IgD-negative memory B cell (primary cell): ENCODE measurements at regions not wholly inside any gene's neighbourhood (a gene's known extent, or its start where the extent isn't known, plus 50 kb on each side); places are given as distances from the start of the nearest gene placed in this dataset.

Experiments
- H3K27ac Mint-ChIP-seq, 3 donors: one replicate each; pipeline ENCODE4 v1.8.0; 2020 to 2022; ENCODE audit warnings: mild to moderate bottlenecking in 3 of 3, mixed read lengths in 3 of 3, moderate library complexity in 1 of 3
- H3K27me3 Mint-ChIP-seq: one replicate; pipeline ENCODE4 v1.8.0; 2021; ENCODE audit warnings: mixed read lengths
- H3K36me3 Mint-ChIP-seq: one replicate; pipeline ENCODE4 v1.8.0; 2020; ENCODE audit warnings: mild to moderate bottlenecking, mixed read lengths
- H3K4me1 Mint-ChIP-seq, 3 donors: one replicate each; pipeline ENCODE4 v1.8.0; 2020 to 2022; ENCODE audit warnings: mixed read lengths in 3 of 3, mild to moderate bottlenecking in 1 of 3
- H3K4me3 Mint-ChIP-seq, 4 donors: one replicate each; pipeline ENCODE4 v1.8.0; 2020 to 2022; ENCODE audit warnings: mild to moderate bottlenecking in 4 of 4, mixed read lengths in 4 of 4, moderate library complexity in 3 of 4
- H3K9me3 Mint-ChIP-seq, 3 donors: one replicate each; pipeline ENCODE4 v1.8.0; 2020 to 2021; ENCODE audit warnings: mixed read lengths in 3 of 3, mild to moderate bottlenecking in 1 of 3

GRCh38 chr5:116666901-116667300 is 92.3 kb upstream of the SEMA6A start:
- Mint-ChIP-seq H3K4me1 (peaks cover 0 to 12% (median 5%) of the 10 kb centered on the region in 3 donors), H3K9me3 (peaks cover 0 to 3% (median 0%) of the 10 kb centered on the region in 3 donors), H3K4me3 (peak overlapping the region in 1 of 4 donors; percentile 70), H3K36me3 (no peaks in the 10 kb centered on the region), H3K27me3 (peaks cover 3% of the 10 kb centered on the region), H3K27ac (no peak overlapping the region)

- no peak overlapping the region for H3K4me3 Mint-ChIP-seq
- H3K27me3 Mint-ChIP-seq = peaks cover 3% of the 10 kb centered on the region
- peaks cover 0 to 2% (median 0%) of the 10 kb centered on the region in 3 donors for H3K4me1 Mint-ChIP-seq
- H3K27ac Mint-ChIP-seq = no peak overlapping the region
- H3K36me3 Mint-ChIP-seq = no peaks in the 10 kb centered on the region
- peaks cover 0 to 6% (median 0%) of the 10 kb centered on the region in 3 donors for H3K9me3 Mint-ChIP-seq
Measured at GRCh38 chr5:116664988-116665387, 90.4 kb upstream of the SEMA6A start.

- H3K9me3 Mint-ChIP-seq = peaks cover 0 to 6% (median 0%) of the 10 kb centered on the region in 3 donors
- no peak overlapping the region for H3K27ac Mint-ChIP-seq
- H3K36me3 Mint-ChIP-seq = no peaks in the 10 kb centered on the region
- H3K4me3 Mint-ChIP-seq = no peak overlapping the region
- no peaks in the 10 kb centered on the region for H3K4me1 Mint-ChIP-seq
- H3K27me3 Mint-ChIP-seq = peaks cover 5% of the 10 kb centered on the region
Measured at GRCh38 chr5:116663081-116663480, 88.5 kb upstream of the SEMA6A start.

- H3K4me3 Mint-ChIP-seq = no peak overlapping the region
- H3K4me1 Mint-ChIP-seq = no peaks in the 10 kb centered on the region
- H3K36me3 Mint-ChIP-seq = no peaks in the 10 kb centered on the region
- peaks cover 0 to 6% (median 0%) of the 10 kb centered on the region in 3 donors for H3K9me3 Mint-ChIP-seq
- no peak overlapping the region for H3K27ac Mint-ChIP-seq
- peaks cover 8% of the 10 kb centered on the region for H3K27me3 Mint-ChIP-seq
Measured at GRCh38 chr5:116661419-116661818, 86.8 kb upstream of the SEMA6A start.

- H3K4me1 Mint-ChIP-seq = no peaks in the 10 kb centered on the region
- no peaks in the 10 kb centered on the region for H3K36me3 Mint-ChIP-seq
- peaks cover 8% of the 10 kb centered on the region for H3K27me3 Mint-ChIP-seq
- H3K4me3 Mint-ChIP-seq = no peak overlapping the region
- no peak overlapping the region for H3K27ac Mint-ChIP-seq
- H3K9me3 Mint-ChIP-seq = peaks cover 0 to 6% (median 0%) of the 10 kb centered on the region in 3 donors
Measured at GRCh38 chr5:116660929-116661328, 86.3 kb upstream of the SEMA6A start.

GRCh38 chr5:116658830-116659229 is 84.2 kb upstream of the SEMA6A start:
- Mint-ChIP-seq H3K27ac (no peak overlapping the region), H3K4me3 (no peak overlapping the region), H3K4me1 (no peaks in the 10 kb centered on the region), H3K27me3 (peaks cover 8% of the 10 kb centered on the region), H3K9me3 (peaks cover 0 to 6% (median 0%) of the 10 kb centered on the region in 3 donors), H3K36me3 (no peaks in the 10 kb centered on the region)

GRCh38 chr5:116658141-116658540 is 83.5 kb upstream of the SEMA6A start:
- Mint-ChIP-seq H3K9me3 (peaks cover 0 to 6% (median 0%) of the 10 kb centered on the region in 3 donors), H3K27ac (no peak overlapping the region), H3K4me3 (no peak overlapping the region), H3K4me1 (no peaks in the 10 kb centered on the region), H3K36me3 (no peaks in the 10 kb centered on the region), H3K27me3 (peaks cover 8% of the 10 kb centered on the region)

GRCh38 chr5:116655431-116655830 is 80.8 kb upstream of the SEMA6A start:
- Mint-ChIP-seq H3K4me1 (peaks cover 0 to 4% (median 0%) of the 10 kb centered on the region in 3 donors), H3K4me3 (no peak overlapping the region), H3K36me3 (no peaks in the 10 kb centered on the region), H3K27me3 (peaks cover 12% of the 10 kb centered on the region), H3K9me3 (no peaks in the 10 kb centered on the region), H3K27ac (no peak overlapping the region)

GRCh38 chr5:116654925-116655324 is 80.3 kb upstream of the SEMA6A start:
- no peaks in the 10 kb centered on the region for H3K9me3 Mint-ChIP-seq
- no peak overlapping the region for H3K27ac Mint-ChIP-seq
- no peaks in the 10 kb centered on the region for H3K36me3 Mint-ChIP-seq
- peaks cover 12% of the 10 kb centered on the region for H3K27me3 Mint-ChIP-seq
- peaks cover 0 to 4% (median 0%) of the 10 kb centered on the region in 3 donors for H3K4me1 Mint-ChIP-seq
- H3K4me3 Mint-ChIP-seq = no peak overlapping the region

GRCh38 chr5:116652903-116653302 is 78.3 kb upstream of the SEMA6A start:
- Mint-ChIP-seq H3K36me3 (no peaks in the 10 kb centered on the region), H3K4me3 (no peak overlapping the region), H3K9me3 (no peaks in the 10 kb centered on the region), H3K4me1 (peaks cover 0 to 4% (median 0%) of the 10 kb centered on the region in 3 donors), H3K27me3 (peaks cover 11% of the 10 kb centered on the region), H3K27ac (no peak overlapping the region)

- Mint-ChIP-seq H3K4me3 (no peak overlapping the region), H3K9me3 (no peaks in the 10 kb centered on the region), H3K27me3 (peaks cover 11% of the 10 kb centered on the region), H3K36me3 (no peaks in the 10 kb centered on the region), H3K27ac (no peak overlapping the region), H3K4me1 (peaks cover 0 to 4% (median 1%) of the 10 kb centered on the region in 3 donors)
Measured at GRCh38 chr5:116652196-116652729, 77.6 kb upstream of the SEMA6A start.

- Mint-ChIP-seq H3K27me3 (peaks cover 9% of the 10 kb centered on the region), H3K36me3 (no peaks in the 10 kb centered on the region), H3K4me1 (peaks cover 0 to 4% (median 1%) of the 10 kb centered on the region in 3 donors), H3K4me3 (no peak overlapping the region), H3K27ac (no peak overlapping the region), H3K9me3 (no peaks in the 10 kb centered on the region)
Measured at GRCh38 chr5:116651653-116652052, 77.0 kb upstream of the SEMA6A start.

GRCh38 chr5:116650964-116651363 is 76.3 kb upstream of the SEMA6A start:
- Mint-ChIP-seq H3K4me1 (peaks cover 0 to 4% (median 1%) of the 10 kb centered on the region in 3 donors), H3K27ac (no peak overlapping the region), H3K4me3 (no peak overlapping the region), H3K36me3 (no peaks in the 10 kb centered on the region), H3K9me3 (no peaks in the 10 kb centered on the region), H3K27me3 (peaks cover 9% of the 10 kb centered on the region)

- H3K36me3 Mint-ChIP-seq = no peaks in the 10 kb centered on the region
- peaks cover 9% of the 10 kb centered on the region for H3K27me3 Mint-ChIP-seq
- H3K4me1 Mint-ChIP-seq = peaks cover 0 to 4% (median 1%) of the 10 kb centered on the region in 3 donors
- no peaks in the 10 kb centered on the region for H3K9me3 Mint-ChIP-seq
- no peak overlapping the region for H3K4me3 Mint-ChIP-seq
- H3K27ac Mint-ChIP-seq = no peak overlapping the region
Measured at GRCh38 chr5:116650544-116650943, 75.9 kb upstream of the SEMA6A start.

GRCh38 chr5:116646611-116647289 is 72.1 kb upstream of the SEMA6A start:
- Mint-ChIP-seq H3K4me1 (peaks cover 0 to 1% (median 0%) of the 10 kb centered on the region in 3 donors), H3K27me3 (peaks cover 2% of the 10 kb centered on the region), H3K36me3 (no peaks in the 10 kb centered on the region), H3K9me3 (no peaks in the 10 kb centered on the region), H3K4me3 (no peak overlapping the region), H3K27ac (no peak overlapping the region)

GRCh38 chr5:116645627-116646026 is 71.0 kb upstream of the SEMA6A start:
- Mint-ChIP-seq H3K36me3 (no peaks in the 10 kb centered on the region), H3K27me3 (peaks cover 2% of the 10 kb centered on the region), H3K9me3 (no peaks in the 10 kb centered on the region), H3K4me3 (no peak overlapping the region), H3K27ac (no peak overlapping the region), H3K4me1 (peaks cover 0 to 1% (median 0%) of the 10 kb centered on the region in 3 donors)
